AG04450 (cell line): ENCODE measurements at regions not wholly inside any gene's neighbourhood (a gene's known extent, or its start where the extent isn't known, plus 50 kb on each side); places are given as distances from the start of the nearest gene placed in this dataset.

Experiments used
- CTCF ChIA-PET: fragments of 300-600, 350-600 bp; formaldehyde crosslinking; extraction: SDS; loops from one replicate; lab custom pipeline; 2022; ENCODE audit warnings: antibody characterized with exemption, inconsistent platforms; lab: Charles Lee
- POLR2A ChIA-PET: fragments of 350-600 bp; formaldehyde crosslinking; extraction: SDS; loops from one replicate; lab custom pipeline; 2021; ENCODE audit warnings: antibody characterized with exemption, inconsistent platforms; lab: Yijun Ruan, JAX
- DNase-seq: peaks from one replicate; pipeline ENCODE4 v3.0.0-alpha.2; 2011; ENCODE audit warnings: low read depth, low spot score
- H3K27ac ChIP-seq: one replicate; pipeline ENCODE4 v1.5.1; 2012; ENCODE audit warnings: low read depth, low read length, control low read depth
- H3K27me3 ChIP-seq: one replicate; pipeline ENCODE4 v1.6.0; 2012; ENCODE audit warnings: low read length; ENCODE audit not compliant: control insufficient read depth, insufficient read depth
- H3K4me3 ChIP-seq: 2 replicates; pipeline ENCODE4 v1.5.1; 2011; ENCODE audit warnings: mild to moderate bottlenecking, low read depth, low read length, control low read depth
- H3K9me3 ChIP-seq: 2 replicates; pipeline ENCODE4 v1.5.1; 2012; ENCODE audit warnings: low read length; ENCODE audit not compliant: control insufficient read depth, insufficient read depth
- TF ChIP-seq, protein P1 (sequence below): IDR thresholded peaks from 2 replicates; pipeline ENCODE4 v1.5.1; 2011; ENCODE audit warnings: low read depth, low read length, control low read depth, inconsistent platforms

DNA sequence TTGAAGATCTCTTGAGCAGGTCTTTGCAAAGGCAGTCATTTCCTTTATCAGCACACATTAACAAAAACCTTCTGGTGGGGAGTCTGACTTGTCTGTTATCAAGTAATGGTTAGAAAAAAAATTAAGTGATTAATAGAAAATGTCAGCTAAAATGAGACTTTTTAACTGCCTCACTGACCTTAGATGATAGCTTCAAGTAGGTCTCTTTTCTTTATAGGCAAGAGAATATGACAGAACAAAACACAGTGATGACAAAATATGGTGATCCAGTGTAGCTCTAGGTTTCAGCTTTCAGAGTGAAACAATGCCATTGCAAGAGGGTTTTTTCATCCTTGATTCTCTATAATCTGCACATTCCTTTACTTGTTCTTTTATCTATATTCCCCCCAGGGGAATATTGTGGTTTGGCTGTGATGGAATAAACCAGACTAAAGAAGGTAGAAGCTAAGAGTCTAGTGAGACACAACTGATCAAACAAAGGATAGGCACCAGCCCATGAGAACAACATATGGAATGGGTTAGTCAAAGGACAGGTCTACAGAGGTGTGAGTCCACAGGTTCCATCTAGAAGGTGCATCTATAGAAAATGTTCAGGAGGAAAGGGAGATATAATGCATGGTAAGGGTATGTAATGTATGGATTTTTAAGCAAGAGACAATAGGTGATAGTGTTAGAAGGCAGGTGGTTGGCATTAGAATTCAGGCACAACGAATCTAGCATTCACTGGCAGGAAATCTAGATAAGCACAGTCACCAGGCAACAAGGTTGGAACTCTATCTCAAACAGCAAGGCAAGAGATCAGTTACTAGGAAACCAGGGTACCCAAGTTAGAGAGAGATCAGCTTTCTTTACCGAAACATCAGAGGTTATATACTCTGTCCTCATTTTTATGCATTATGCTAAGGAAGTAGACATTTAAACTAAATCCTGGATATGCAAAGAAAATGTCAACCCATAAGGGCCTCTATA is 228.9 kb upstream of the SMLR1 start:
- POLR2A ChIA-PET = no interaction called here
- Histone ChIP-seq H3K27me3 (no peaks in the 10 kb centered on the region), H3K27ac (no peak overlapping the region), H3K4me3 (no peak overlapping the region), H3K9me3 (no peaks in the 10 kb centered on the region)
- DNase-seq = no peak
- TF ChIP-seq, protein P1, sequence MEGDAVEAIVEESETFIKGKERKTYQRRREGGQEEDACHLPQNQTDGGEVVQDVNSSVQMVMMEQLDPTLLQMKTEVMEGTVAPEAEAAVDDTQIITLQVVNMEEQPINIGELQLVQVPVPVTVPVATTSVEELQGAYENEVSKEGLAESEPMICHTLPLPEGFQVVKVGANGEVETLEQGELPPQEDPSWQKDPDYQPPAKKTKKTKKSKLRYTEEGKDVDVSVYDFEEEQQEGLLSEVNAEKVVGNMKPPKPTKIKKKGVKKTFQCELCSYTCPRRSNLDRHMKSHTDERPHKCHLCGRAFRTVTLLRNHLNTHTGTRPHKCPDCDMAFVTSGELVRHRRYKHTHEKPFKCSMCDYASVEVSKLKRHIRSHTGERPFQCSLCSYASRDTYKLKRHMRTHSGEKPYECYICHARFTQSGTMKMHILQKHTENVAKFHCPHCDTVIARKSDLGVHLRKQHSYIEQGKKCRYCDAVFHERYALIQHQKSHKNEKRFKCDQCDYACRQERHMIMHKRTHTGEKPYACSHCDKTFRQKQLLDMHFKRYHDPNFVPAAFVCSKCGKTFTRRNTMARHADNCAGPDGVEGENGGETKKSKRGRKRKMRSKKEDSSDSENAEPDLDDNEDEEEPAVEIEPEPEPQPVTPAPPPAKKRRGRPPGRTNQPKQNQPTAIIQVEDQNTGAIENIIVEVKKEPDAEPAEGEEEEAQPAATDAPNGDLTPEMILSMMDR = no peak
- CTCF ChIA-PET = interaction anchor here (0.5 kb wide), 1 partner anchor 95 kb away, joined by 3 read pairs; no protein-coding TSS in a partner anchor

DNA sequence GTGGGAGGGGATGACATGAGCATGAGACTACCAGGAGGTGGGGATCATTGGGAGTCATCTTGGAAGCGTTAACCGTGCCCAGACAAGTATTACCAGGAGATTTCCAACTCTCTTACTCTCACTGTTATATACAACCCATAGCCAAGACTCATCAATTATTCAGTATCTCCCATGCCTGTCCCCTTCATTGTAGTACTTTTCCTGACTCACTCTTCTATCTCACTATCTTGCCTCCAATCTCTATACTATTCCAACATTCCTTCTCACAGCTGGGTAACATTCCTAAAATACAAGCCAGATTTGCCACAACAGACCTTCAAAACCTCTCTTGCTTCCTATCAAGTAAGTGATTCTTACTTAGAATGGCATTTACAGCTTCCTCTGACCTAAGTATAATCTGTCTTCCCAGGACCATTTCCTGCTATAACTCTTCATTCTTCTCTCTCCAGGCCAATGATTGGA is 226.3 kb upstream of the SMLR1 start:
- Histone ChIP-seq H3K27ac (peak overlapping the region; percentile 34), H3K27me3 (no peaks in the 10 kb centered on the region), H3K9me3 (no peaks in the 10 kb centered on the region), H3K4me3 (no peak overlapping the region)
- ChIA-PET POLR2A (interaction anchor here (0.5 to 0.6 kb wide), 2 partner anchors 16 to 189 kb away, joined by 3 read pairs; no protein-coding TSS in a partner anchor), CTCF (no interaction called here)
- TF ChIP-seq, protein P1 = no peak
- DNase-seq = peak; percentile 50

DNA sequence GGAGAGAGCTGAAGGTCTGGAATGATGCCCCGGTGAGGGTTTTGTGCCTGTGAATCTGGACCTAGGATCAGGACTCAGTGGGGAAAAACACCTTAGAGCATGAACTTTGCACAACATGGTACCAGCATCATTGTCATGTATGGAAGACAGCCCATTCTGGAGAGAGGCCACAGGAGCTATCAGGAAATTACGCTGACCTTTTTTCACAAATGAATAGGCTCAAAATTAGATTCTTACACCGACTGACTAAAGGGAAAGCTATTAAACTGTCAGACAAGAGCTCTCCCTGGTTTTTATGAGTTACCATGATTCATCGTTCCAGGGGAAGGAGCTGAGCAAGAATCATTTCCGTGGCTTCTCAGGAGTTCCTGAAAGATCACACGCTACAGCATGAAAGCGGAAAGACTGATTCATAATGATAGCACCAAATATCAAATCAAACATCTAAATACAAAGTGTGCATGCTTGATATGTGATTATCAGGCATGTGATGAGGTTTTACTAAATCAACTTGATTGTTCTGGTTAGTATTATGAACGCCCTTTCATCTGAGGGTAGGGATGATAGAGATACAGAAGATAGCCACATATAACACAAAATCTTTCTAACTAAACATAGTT is 224.9 kb upstream of the SMLR1 start:
- H3K4me3 ChIP-seq = no peak overlapping the region
- CTCF ChIA-PET = no interaction called here
- POLR2A ChIA-PET = interaction anchor here (0.7 to 1.2 kb wide), 3 partner anchors 14 to 237 kb away, joined by 3 to 5 read pairs (median 3); partner anchors contain the start of gene TMEM200A
- H3K27ac ChIP-seq = peak overlapping the region; percentile 88
- TF ChIP-seq, protein P1 = no peak
- H3K9me3 ChIP-seq = no peaks in the 10 kb centered on the region
- no peaks in the 10 kb centered on the region for H3K27me3 ChIP-seq
- peak; percentile 82 for DNase-seq

DNA sequence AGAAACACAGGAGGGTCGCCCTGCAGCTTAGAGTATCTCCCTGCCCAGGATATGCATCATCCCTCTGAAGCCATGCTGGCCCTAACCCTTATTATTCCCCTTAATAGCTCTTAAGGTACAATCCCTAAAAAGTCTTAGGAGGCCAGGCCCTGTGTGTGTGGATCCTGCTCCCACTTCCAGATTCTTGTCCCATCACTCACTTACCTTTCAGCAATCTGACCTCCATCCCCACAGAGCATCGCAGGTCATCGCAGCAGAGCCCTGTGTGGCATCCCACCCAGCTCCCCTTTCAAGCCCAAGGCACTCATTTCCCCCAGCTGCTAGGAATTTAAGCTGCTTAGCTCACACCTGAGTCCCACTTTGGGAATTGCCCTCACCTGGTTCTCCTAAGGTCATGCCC is 223.8 kb upstream of the SMLR1 start:
- TF ChIP-seq, protein P1 = no peak
- no peak for DNase-seq
- Histone ChIP-seq H3K27me3 (no peaks in the 10 kb centered on the region), H3K9me3 (no peaks in the 10 kb centered on the region), H3K4me3 (no peak overlapping the region), H3K27ac (no peak overlapping the region)
- POLR2A ChIA-PET = no interaction called here
- CTCF ChIA-PET = no interaction called here
